Peyer's patch (tissue), 4 donors: ENCODE measurements at regions not wholly inside any gene's neighbourhood (a gene's known extent, or its start where the extent isn't known, plus 50 kb on each side); places are given as distances from the start of the nearest gene placed in this dataset.
"Not testable (repeated sequence)": the region's sequence is repeated elsewhere in the genome, so short reads cannot be mapped to it uniquely, and the experiment has no call there.

ENCODE experiments used
- DNase-seq, 3 donors: peaks; one replicate each; pipeline ENCODE4 v3.0.0-alpha.2; 2017 to 2019
- H3K27ac ChIP-seq, 4 donors: fragments of 200-600 bp; sonication (generic); one replicate each; pipeline ENCODE4 v1.5.1; 2016 to 2019
- H3K27me3 ChIP-seq, 2 donors: fragments of 200-600 bp; sonication (generic); one replicate each; pipeline ENCODE4 v1.5.1; 2019
- H3K36me3 ChIP-seq, 3 donors: fragments of 200-600 bp; sonication (generic); one replicate each; pipeline ENCODE4 v1.5.1; 2016 to 2019
- H3K4me1 ChIP-seq, 4 donors: fragments of 200-600 bp; sonication (generic); one replicate each; pipeline ENCODE4 v1.5.1; 2016 to 2019
- H3K4me3 ChIP-seq, 4 donors: fragments of 200-600 bp; sonication (generic); 1 replicate in 3 of 4; 2 replicates in 1 of 4; pipeline ENCODE4 v1.5.1; 2016 to 2019; ENCODE audit warnings: mild to moderate bottlenecking in 1 of 4
- H3K9me3 ChIP-seq, 4 donors: fragments of 200-600 bp; sonication (generic); one replicate each; pipeline ENCODE4 v1.5.1; 2016 to 2019; ENCODE audit warnings: mild to moderate bottlenecking in 1 of 4
- CTCF ChIP-seq, 6 experiments: fragments of 450-650 bp in 4 of 6; fragments of 200-600 bp in 2 of 6; sonication (generic) in 1 of 6; IDR thresholded peaks; one replicate each; pipeline ENCODE4 v1.5.1; 2017 to 2019; ENCODE audit warnings: antibody characterized with exemption in 6 of 6, mild to moderate bottlenecking in 3 of 6, moderate library complexity in 1 of 6
- POLR2A ChIP-seq, 2 donors: fragments of 450-650 bp; IDR thresholded peaks; one replicate each; pipeline ENCODE4 v1.5.1; 2017; ENCODE audit warnings: antibody characterized with exemption in 2 of 2, mild to moderate bottlenecking in 2 of 2, moderate library complexity in 2 of 2

GRCh38 chr18:70705831-70706416, 417.1 kb downstream of the SOCS6 start:
- no peaks in the 10 kb centered on the region for H3K36me3 ChIP-seq
- H3K4me3 ChIP-seq: no peak overlapping the region
- H3K9me3 ChIP-seq: no peaks in the 10 kb centered on the region
- H3K4me1 ChIP-seq: no peaks in the 10 kb centered on the region
- DNase-seq: no peak
- H3K27me3 ChIP-seq: no peaks in the 10 kb centered on the region
- TF ChIP-seq POLR2A (IDR thresholded peaks at IDR 0.05): no peak
- TF ChIP-seq CTCF (IDR thresholded peaks at IDR 0.05): no peak
- no peak overlapping the region for H3K27ac ChIP-seq

DNA sequence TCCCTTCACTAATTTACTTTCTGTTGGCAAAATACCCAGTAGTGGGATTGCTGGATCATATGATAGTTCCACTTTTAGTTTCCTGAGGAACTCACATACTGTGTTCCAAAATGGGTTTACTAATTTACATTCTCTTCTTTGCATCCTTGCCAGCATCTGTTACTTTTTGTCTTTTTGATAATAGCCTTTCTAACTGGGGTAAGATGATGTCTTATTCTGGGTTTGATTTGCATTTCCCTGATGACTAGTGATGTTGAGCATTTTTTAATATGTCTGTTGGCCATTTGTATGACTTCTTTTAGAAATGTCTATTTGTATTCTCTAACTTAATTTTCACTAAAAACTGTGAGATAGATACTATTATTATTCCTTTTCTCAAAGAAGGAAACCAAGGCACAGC, 411.7 kb downstream of the SOCS6 start:
- no peak overlapping the region for H3K27ac ChIP-seq
- no peak for DNase-seq
- TF ChIP-seq CTCF (IDR thresholded peaks at IDR 0.05): no peak
- no peak for TF ChIP-seq POLR2A (IDR thresholded peaks at IDR 0.05)

GRCh38 chr18:70698574-70698973, 409.7 kb downstream of the SOCS6 start:
- Histone ChIP-seq H3K4me1 (no peaks in the 10 kb centered on the region), H3K36me3 (no peaks in the 10 kb centered on the region), H3K27ac (no peak overlapping the region), H3K27me3 (no peaks in the 10 kb centered on the region), H3K4me3 (no peak overlapping the region), H3K9me3 (no peaks in the 10 kb centered on the region)
- TF ChIP-seq CTCF (IDR thresholded peaks at IDR 0.05) (no peak), POLR2A (IDR thresholded peaks at IDR 0.05) (no peak)
- DNase-seq: no peak

More for the DNA sequence above, 411.7 kb downstream of the SOCS6 start:
- Histone ChIP-seq H3K9me3 (no peaks in the 10 kb centered on the region), H3K4me1 (no peaks in the 10 kb centered on the region), H3K4me3 (no peak overlapping the region), H3K36me3 (no peaks in the 10 kb centered on the region), H3K27me3 (no peaks in the 10 kb centered on the region)

GRCh38 chr18:70693246-70693645, 404.4 kb downstream of the SOCS6 start:
- H3K27me3 ChIP-seq: no peaks in the 10 kb centered on the region
- no peak for DNase-seq
- TF ChIP-seq POLR2A (IDR thresholded peaks at IDR 0.05): no peak
- TF ChIP-seq CTCF (IDR thresholded peaks at IDR 0.05): no peak
- no peak overlapping the region for H3K27ac ChIP-seq
- no peaks in the 10 kb centered on the region for H3K9me3 ChIP-seq
- H3K36me3 ChIP-seq: no peaks in the 10 kb centered on the region
- H3K4me3 ChIP-seq: no peak overlapping the region
- H3K4me1 ChIP-seq: no peaks in the 10 kb centered on the region

DNA sequence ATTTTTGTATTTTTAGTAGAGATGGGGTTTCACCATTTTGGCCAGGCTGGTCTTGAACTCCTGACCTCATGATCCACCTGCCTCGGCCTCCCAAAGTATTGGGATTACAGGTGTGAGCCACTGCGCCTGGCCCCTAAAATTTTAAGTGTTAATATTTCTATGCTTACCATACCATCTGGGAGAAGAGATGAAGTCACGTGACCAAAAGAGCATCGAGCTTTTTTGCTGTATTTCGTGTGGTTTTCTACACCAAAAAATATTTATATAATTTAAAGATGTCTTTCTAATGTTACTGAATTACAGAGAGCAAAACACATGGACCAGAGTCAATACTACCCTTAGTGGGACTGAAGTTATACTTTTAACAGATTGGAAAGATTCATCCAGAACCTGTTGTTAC, 400.9 kb downstream of the SOCS6 start:
- H3K36me3 ChIP-seq, H3K4me1 ChIP-seq, H3K9me3 ChIP-seq, H3K27ac ChIP-seq, H3K4me3 ChIP-seq, H3K27me3 ChIP-seq, DNase-seq: not testable (repeated sequence)

GRCh38 chr18:70688286-70688685, 399.4 kb downstream of the SOCS6 start:
- H3K4me3 ChIP-seq: no peak overlapping the region

More at GRCh38 chr18:70688286-70688685, 399.4 kb downstream of the SOCS6 start:
- Histone ChIP-seq H3K36me3 (no peaks in the 10 kb centered on the region), H3K9me3 (no peaks in the 10 kb centered on the region), H3K4me1 (no peaks in the 10 kb centered on the region), H3K27ac (no peak overlapping the region), H3K27me3 (no peaks in the 10 kb centered on the region)
- no peak for TF ChIP-seq POLR2A (IDR thresholded peaks at IDR 0.05)
- no peak for TF ChIP-seq CTCF (IDR thresholded peaks at IDR 0.05)
- DNase-seq: no peak
